Thymus (tissue), 11 donors: ENCODE measurements at regions not wholly inside any gene's neighbourhood (a gene's known extent, or its start where the extent isn't known, plus 50 kb on each side); places are given as distances from the start of the nearest gene placed in this dataset.
A peak's percentile ranks its signal among the peaks of the same experiment; 100 is the strongest.

Source experiments
- DNase-seq, 9 donors: peaks; one replicate each; pipeline ENCODE4 v3.0.0-alpha.2; 2013; ENCODE audit warnings: low spot score in 9 of 9, low read depth in 6 of 9, missing footprints in 1 of 9
- H3K27ac ChIP-seq, 2 donors: one replicate each; pipeline ENCODE4 v1.5.1; 2013; ENCODE audit warnings: control low read depth in 1 of 2, low read depth in 1 of 2, low read length in 1 of 2, mild to moderate bottlenecking in 1 of 2, moderate library complexity in 1 of 2
- H3K27me3 ChIP-seq, 2 donors: one replicate each; pipeline ENCODE4 v1.5.1; 2013; ENCODE audit warnings: low read length in 1 of 2; ENCODE audit not compliant: control insufficient read depth in 2 of 2, insufficient read depth in 1 of 2
- H3K36me3 ChIP-seq, 2 donors: one replicate each; pipeline ENCODE4 v1.5.1; 2013; ENCODE audit warnings: low read length in 1 of 2, mild to moderate bottlenecking in 1 of 2, moderate library complexity in 1 of 2; ENCODE audit not compliant: control insufficient read depth in 2 of 2, insufficient read depth in 2 of 2
- H3K4me1 ChIP-seq, 2 donors: one replicate each; pipeline ENCODE4 v1.5.1; 2013; ENCODE audit warnings: low read length in 2 of 2; ENCODE audit not compliant: control insufficient read depth in 2 of 2, insufficient read depth in 2 of 2
- H3K4me3 ChIP-seq, 2 donors: one replicate each; pipeline ENCODE4 v1.5.1; 2013; ENCODE audit warnings: low read length in 2 of 2, control low read depth in 1 of 2, mild to moderate bottlenecking in 1 of 2
- H3K9me3 ChIP-seq, 2 donors: one replicate each; pipeline ENCODE4 v1.5.1; 2013; ENCODE audit warnings: low read length in 1 of 2, mild to moderate bottlenecking in 1 of 2; ENCODE audit not compliant: control insufficient read depth in 2 of 2, insufficient read depth in 1 of 2
- WGBS: extraction: QIAGEN DNeasy Blood & Tissue Kit; methylation state at CpG from one replicate; pipeline ENCODE4 v1.1.7; 2013; 5-methylcytosine and 5-hydroxymethylcytosine counted together
- donor health status: healthy.

DNA sequence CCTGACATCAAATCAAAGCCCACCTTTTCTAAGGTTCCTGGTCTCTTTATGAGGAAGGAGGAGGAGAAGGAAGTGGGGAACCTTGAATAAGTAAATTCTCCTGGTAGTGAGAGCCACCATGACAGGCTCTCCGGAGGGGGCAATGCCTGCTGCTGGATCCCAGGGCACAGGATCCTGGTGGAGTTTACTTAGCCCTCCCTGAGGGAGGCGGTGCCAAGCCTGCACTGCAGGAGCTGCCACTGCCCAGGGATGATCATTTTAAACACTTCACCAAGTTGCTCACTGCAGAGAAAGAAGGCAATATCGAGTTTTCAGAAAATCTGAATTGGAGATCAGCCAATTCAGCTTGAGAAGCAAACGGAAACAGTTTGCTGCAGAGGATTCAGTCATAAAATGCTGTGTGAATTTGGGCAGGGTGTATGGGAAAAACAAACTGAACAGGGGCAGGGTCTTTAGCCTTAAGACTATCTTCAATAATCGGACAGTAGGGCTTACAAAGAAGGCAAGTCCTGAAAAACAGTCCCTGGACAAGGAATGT is 200.7 kb downstream of the RAD51AP2 start:
- Histone ChIP-seq H3K36me3 (no peaks in the 10 kb centered on the region), H3K27ac (no peak overlapping the region), H3K9me3 (no peaks in the 10 kb centered on the region), H3K4me1 (no peaks in the 10 kb centered on the region), H3K4me3 (no peak overlapping the region), H3K27me3 (no peaks in the 10 kb centered on the region)
- WGBS: 39% methylated on average over 5 of the region's 5 CpGs
- no peak for DNase-seq

DNA sequence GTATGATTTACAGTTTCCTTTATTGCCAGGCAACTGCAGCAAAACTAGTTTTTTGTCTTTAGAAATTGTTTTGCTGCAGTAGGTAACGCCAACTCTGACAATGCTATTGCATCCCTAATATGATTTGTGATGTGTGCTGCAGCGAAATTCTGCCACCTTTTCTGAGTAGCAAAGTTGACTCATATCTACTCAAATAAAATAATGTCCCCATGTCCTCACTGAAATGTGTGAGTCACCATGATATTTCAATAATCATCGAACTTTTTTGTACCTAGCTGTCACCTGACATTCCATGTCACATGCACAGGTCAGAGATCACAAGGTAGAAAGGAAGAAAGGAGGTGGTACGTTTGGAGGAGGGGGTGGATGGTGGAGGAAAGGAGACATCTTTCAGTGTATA is 205.0 kb downstream of the RAD51AP2 start:
- no peak overlapping the region for H3K27ac ChIP-seq
- WGBS: 91% methylated on average over 4 of the region's 4 CpGs
- no peaks in the 10 kb centered on the region for H3K27me3 ChIP-seq
- no peaks in the 10 kb centered on the region for H3K4me1 ChIP-seq
- no peak for DNase-seq
- no peaks in the 10 kb centered on the region for H3K36me3 ChIP-seq
- H3K9me3 ChIP-seq: no peaks in the 10 kb centered on the region
- no peak overlapping the region for H3K4me3 ChIP-seq

DNA sequence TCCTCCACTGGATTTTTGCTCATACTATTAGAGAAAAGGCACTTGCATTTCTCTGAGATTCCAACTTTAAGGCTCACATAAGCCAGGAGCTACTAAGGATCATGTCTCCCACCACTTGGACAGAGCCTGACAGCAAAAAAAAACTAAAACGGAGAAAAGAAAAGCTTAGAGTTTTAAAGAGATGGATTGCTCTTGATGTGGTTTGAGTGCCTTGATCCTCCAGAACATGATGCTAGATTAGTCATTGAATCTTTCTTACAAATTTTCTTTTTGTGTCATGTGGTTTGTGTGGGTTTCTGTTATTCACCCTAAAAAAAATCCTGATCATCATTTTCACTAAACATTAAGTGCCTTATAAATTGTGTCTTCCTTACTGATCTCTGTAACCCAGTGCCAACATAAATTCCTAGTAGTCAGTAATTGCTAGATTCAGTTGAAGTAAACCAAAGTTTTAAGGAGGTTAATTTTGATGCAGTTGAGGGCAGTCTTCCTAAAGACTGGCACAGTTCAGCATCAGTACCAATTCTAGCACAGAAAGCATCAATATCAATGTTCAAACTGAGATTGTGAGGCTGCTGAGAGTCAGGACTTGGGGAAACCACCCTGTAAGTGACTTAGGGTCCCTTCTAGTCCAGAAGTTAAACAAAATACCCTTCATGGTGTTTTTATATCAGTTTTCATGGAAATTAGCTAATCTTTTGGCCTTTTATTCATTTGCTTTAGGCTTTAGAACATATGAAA is 206.3 kb downstream of the RAD51AP2 start:
- Histone ChIP-seq H3K4me3 (no peak overlapping the region), H3K27ac (no peak overlapping the region), H3K36me3 (no peaks in the 10 kb centered on the region), H3K27me3 (no peaks in the 10 kb centered on the region), H3K9me3 (no peaks in the 10 kb centered on the region), H3K4me1 (no peaks in the 10 kb centered on the region)
- 6% methylated on average over 1 of the region's 1 CpG for WGBS
- peak in 1 of 9 donors; percentile 16 for DNase-seq

DNA sequence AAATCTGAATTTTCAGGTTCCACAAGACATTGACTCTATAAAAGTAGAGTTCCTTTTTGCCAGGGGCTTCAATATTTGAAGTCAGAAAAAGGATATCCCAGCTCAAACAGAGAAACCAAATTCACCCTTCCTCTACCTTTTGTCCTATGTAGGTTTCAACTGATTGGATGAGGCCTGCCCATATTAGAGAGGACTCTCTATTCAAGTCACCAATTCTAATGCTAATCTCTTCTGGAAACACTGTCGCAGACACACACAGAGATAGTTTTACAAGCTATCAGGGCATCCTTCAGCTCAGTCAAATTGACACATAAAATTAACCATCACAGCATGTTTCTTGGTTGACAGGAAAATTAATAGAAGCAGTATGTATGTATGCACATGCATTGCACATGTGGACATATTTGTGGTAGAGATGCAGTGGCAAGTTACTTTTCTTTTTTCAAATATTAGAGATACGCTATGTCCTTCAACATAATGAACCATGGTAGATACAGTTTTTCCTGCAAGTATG is 207.1 kb downstream of the RAD51AP2 start:
- WGBS: 99% methylated on average over 2 of the region's 2 CpGs
- Histone ChIP-seq H3K27ac (no peak overlapping the region), H3K36me3 (no peaks in the 10 kb centered on the region), H3K27me3 (no peaks in the 10 kb centered on the region), H3K9me3 (no peaks in the 10 kb centered on the region), H3K4me3 (no peak overlapping the region), H3K4me1 (no peaks in the 10 kb centered on the region)
- no peak for DNase-seq

DNA sequence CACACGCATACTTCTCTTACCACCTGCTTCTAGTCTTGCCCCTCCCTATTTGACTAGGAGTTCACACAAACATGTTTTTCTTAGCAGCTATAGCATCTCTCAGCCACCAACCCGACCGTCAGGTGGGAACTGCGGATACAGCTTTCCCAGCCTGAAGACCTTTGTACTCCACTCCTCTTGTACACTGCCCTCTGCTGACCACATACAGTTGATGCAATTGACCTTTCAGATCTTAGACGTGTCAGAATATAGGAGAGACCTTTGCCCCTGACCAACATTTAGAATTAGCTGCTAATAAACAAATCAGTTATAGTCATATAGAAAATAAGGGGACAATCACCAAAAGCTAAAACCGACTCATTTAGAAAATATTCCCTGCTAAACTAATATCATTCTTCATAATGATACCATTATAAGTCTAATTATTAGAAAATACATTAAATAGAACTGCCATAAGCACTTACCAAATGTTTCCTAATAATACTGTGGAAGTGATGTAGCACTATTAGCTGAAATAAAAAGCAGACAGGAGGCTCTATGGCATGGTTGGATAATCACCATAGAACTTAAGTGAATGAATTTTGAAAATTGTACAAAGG is 208.4 kb downstream of the RAD51AP2 start:
- Histone ChIP-seq H3K27ac (no peak overlapping the region), H3K4me1 (no peaks in the 10 kb centered on the region), H3K4me3 (no peak overlapping the region), H3K36me3 (no peaks in the 10 kb centered on the region), H3K9me3 (no peaks in the 10 kb centered on the region), H3K27me3 (no peaks in the 10 kb centered on the region)
- peak in 3 of 9 donors; percentile 9 to 31 (median 20) for DNase-seq
- WGBS: 38% methylated on average over 6 of the region's 6 CpGs

DNA sequence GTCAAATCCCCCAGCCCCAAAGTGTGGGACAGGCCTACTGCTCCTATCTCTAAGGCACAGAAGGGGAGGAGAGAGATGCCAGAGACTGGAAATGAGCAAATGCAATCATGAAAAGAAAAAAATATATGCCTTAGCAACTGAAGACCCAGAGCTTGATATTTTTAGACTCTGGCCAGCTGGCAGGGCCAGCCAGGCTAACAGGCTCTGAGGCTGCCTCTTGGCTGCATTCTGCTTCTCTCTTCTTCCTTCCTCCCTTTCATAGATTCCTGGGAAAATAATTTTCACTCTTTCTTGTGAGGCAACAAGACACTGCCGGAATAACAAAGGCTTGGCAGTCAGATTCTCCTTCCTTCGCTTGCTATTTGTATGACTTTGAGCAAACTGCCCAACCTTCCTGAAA is 209.1 kb downstream of the RAD51AP2 start:
- WGBS: 96% methylated on average over 2 of the region's 2 CpGs
- no peaks in the 10 kb centered on the region for H3K36me3 ChIP-seq

DNA sequence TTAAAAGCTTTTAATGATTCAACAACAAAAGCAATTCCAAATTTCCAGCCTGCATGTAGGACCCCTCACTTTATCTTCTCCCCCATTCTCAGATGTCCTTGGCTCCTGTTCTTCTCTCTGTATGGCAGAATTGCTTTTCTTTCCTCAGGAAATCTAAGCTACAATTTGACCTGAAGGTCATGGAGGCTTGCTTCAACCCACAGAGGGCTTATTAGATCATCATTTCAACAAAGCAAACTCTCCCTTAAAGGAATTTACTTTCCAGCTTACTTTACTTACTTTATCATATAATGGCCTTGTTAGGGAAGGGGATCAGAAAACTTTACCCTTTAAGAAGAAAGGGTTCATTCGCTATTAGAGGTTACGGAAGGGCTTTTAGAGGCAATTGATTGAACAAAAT is 211.5 kb downstream of the RAD51AP2 start:
- Histone ChIP-seq H3K27ac (no peak overlapping the region), H3K36me3 (no peaks in the 10 kb centered on the region), H3K4me1 (no peaks in the 10 kb centered on the region), H3K27me3 (no peaks in the 10 kb centered on the region), H3K9me3 (no peaks in the 10 kb centered on the region), H3K4me3 (no peak overlapping the region)
- no peak for DNase-seq
- WGBS: 97% methylated on average over 2 of the region's 2 CpGs

More for the DNA sequence above, 209.1 kb downstream of the RAD51AP2 start:
- Histone ChIP-seq H3K9me3 (no peaks in the 10 kb centered on the region), H3K4me3 (no peak overlapping the region), H3K27me3 (no peaks in the 10 kb centered on the region), H3K4me1 (no peaks in the 10 kb centered on the region), H3K27ac (no peak overlapping the region)
- DNase-seq: no peak

DNA sequence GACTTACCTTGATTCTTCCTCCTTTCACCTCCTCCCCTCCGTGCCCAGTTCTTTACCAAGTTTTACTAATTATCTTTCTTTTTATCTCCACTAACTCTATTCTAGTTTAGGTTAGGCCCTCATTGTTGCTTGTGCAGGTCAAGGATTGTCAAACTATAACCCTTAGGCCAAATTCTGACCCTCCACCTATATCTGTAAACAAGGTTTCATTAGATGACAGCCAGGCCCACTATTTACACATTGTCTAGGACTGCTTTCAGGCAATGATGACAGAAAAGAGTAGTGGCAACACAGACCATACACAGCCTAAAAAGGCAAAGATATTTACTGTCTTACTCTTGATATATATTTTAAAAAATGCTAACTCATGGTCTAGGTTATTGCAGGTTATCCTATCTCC is 212.0 kb downstream of the RAD51AP2 start:
- Histone ChIP-seq H3K9me3 (no peaks in the 10 kb centered on the region), H3K36me3 (no peaks in the 10 kb centered on the region), H3K27ac (no peak overlapping the region), H3K4me3 (no peak overlapping the region), H3K4me1 (no peaks in the 10 kb centered on the region), H3K27me3 (no peaks in the 10 kb centered on the region)
- no peak for DNase-seq
- WGBS: 100% methylated on average over 1 of the region's 1 CpG

DNA sequence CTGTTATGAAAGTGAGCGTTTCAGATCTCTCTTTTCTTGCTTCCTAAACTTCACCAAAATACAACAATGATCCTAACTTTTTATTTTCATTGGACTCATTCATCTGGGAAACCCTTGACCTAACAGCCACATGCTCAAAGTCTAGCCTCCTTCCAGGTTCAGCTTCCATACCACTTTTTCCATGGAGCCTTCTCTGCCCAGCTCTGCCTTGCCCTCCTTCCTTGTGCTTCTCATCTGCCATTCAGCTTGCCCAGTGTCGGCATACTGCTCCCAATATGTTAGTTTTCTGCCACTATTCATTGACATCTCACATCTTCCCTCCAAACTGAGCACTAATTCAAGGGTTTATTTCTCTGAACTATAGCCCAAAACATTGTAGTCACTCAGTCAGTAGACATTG is 214.7 kb downstream of the RAD51AP2 start:
- Histone ChIP-seq H3K4me3 (no peak overlapping the region), H3K27me3 (no peaks in the 10 kb centered on the region), H3K27ac (no peak overlapping the region), H3K9me3 (no peaks in the 10 kb centered on the region), H3K36me3 (no peaks in the 10 kb centered on the region), H3K4me1 (no peaks in the 10 kb centered on the region)
- 45% methylated on average over 2 of the region's 2 CpGs for WGBS
- DNase-seq: no peak
